ENCODE measurements at regions not wholly inside any gene's neighbourhood (a gene's known extent, or its start where the extent isn't known, plus 50 kb on each side); places are given as distances from the start of the nearest gene placed in this dataset.
"Not testable (repeated sequence)": the region's sequence is repeated elsewhere in the genome, so short reads cannot be mapped to it uniquely, and the experiment has no call there.

DNA sequence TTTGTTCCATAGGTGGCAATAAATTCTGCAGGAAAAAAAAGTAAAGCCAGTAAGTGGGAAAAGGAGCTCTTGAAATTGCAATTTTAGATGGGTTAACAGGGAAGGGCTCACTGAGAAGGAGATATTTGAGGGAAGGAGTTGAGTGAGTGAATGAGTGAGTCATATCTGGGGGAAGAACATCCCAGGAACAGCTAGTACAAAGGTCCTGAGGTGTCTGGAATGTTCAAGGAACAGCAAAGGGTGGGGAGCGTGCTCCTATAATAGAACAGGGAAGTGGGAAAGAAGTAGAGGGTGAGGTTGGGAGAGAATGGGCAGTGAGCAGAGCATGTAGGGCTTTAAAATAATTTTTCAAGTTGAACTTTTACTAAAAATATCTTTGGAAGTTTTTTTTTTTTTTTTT is 68.0 kb upstream of the PSME4 start:
- FAIRE-seq, result no peak
- no peak for DNase-seq (ENCODE audit: low spot score)

DNA sequence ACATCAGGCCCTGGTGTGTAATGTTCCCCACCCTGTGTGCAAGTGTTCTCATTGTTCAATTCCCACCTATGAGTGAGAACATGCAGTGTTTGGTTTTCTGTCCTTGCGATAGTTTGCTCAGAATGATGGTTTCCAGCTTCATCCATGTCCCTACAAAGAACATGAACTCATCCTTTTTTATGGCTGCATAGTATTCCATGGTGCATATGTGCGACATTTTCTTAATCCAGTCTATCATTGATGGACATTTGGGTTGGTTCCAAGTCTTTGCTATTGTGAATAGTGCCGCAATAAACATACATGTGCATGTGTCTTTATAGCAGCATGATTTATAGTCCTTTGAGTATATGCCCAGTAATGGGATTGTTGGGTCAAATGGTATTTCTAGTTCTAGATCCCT is 60.5 kb upstream of the PSME4 start:
- not testable (repeated sequence) for DNase-seq (ENCODE audit: low spot score); FAIRE-seq

DNA sequence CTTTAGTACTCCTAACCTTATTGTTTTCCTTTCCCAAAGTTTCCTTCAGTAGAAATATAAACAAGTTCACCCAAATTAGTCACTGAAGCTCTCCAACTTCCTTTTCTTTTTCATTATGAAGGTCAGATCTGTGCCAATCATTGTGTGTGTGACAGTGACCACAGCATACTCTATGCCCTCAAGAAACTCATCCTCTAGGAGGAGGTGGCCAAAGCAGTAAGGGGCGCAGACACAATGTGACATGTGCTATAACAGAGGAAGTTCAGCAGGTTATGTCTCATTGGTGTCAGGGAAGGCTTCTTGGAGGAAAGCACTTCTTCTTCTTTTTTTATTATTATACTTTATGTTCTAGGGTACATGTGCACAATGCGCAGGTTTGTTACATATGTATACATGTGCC is 60.0 kb upstream of the PSME4 start:
- FAIRE-seq, result no peak

DNA sequence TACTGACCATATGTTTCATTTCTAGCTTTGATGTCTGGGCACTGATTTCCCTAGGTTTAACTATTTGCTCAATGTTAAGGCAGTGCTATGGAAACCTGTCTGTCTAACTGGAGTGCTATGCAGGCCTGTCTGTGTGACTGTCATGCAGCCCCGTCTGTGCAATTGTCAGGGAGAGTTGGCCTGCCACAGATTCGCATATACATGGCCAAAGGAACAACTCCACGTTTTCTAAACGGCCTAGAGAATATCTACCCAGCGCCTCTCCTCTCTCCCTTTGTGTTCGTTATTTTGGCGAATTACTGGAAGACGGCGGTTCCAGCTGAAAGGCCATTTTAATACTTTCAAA is 59.6 kb upstream of the PSME4 start:
- FAIRE-seq, result no peak

More for the DNA sequence above, 60.0 kb upstream of the PSME4 start:
- no peak for DNase-seq (ENCODE audit: low spot score)

DNA sequence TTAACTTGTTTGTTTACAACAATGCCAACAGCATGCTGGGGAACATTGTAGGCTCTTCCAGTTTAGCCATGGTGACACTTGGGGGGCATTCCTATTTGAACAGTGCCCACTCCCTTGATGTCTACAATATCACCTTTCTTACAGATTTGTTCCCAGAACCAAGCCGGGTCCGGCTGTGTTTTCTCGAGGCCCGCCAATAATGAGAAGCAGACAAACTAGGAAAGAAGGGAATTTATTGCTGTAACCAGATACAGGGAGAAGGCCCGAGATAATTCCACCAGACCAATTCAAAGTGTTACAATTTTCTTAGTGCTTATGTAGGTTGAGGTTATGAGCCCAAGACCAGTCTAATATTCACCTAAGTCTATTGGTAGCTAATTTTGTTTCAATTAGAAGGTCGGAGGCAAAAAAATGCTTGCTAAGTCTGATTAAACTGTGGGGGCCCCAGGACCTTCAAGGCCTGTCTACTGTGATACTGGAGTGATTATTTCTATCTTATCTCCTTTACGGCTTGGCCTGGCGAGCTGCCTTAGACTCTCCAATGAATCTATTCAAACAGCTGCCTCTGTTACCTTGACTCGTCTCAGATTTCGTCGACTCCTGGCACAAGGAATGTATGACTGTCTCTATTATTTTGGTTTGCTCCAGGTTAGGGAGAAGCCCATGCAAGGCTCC is 59.1 kb upstream of the PSME4 start:
- no peak for DNase-seq (ENCODE audit: low spot score)
- FAIRE-seq, result no peak

More for the DNA sequence above, 59.6 kb upstream of the PSME4 start:
- DNase-seq (ENCODE audit: low spot score), result no peak

DNA sequence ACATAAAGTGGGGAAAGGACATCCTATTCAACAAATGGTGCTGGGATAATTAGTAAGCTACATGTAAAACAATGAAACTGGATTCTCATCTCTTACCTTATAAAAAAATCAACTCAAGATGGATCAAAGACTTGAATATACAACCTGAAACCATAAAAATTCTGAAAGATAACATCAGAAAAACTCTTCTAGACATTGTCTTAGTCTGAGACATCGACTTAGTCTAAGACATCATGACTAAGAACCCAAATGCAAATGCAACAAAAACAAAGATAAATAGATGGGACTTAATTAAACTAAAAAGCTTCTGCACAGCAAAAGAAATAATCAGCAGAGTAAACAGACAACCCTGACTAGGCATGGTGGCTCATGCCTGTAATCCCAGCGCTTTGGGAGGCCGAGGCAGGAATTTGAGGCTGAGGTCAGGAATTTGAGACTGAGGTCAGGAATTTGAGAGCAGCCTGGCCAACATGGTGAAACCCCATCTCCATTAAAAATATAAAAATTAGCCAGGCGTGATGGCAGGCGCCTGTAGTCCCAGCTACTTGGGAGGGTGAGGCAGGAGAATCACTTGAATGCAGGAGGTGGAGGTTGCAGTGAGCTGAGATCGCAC is 54.8 kb upstream of the PSME4 start:
- DNase-seq (ENCODE audit: low spot score); FAIRE-seq: not testable (repeated sequence)

DNA sequence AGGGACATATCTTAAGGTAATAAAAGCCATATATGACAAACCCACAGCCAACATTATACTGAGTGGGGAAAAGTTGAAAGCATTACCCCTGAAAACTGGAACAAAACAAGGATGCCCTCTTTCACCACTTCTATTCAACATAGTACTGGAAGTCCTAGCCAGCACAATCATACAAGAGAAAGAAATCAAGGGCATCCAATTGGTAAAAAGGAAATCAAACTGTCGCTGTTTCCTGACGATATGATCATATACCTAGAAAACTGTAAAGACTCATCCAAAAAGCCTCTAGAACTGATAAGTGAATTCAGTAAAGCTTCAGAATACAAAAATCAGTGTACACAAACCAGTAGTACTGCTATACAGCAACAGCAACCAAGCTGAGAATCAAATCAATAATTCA is 53.8 kb upstream of the PSME4 start:
- FAIRE-seq, result no peak

DNA sequence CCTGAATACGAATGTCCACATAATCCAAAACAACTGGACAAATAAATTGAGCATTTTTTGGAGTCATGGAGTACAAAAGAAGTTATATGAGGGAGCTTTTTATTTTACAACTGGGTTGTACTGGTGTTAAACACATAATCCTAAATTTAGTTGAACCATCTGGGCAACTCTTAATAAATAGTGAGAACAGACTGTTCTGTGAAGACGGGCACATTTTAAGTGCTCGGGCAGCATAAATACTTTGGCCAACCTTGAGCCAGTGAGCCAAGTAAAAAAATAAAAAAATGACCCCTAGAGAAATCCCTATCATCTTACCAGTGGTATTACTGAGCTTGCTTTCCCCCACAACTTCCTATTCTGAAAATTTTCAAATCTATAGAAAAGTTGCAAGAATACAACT is 50.9 kb upstream of the PSME4 start:
- FAIRE-seq (no peak), DNase-seq (ENCODE audit: low spot score) (no peak)

More for the DNA sequence above, 53.8 kb upstream of the PSME4 start:
- no peak for DNase-seq (ENCODE audit: low spot score)

DNA sequence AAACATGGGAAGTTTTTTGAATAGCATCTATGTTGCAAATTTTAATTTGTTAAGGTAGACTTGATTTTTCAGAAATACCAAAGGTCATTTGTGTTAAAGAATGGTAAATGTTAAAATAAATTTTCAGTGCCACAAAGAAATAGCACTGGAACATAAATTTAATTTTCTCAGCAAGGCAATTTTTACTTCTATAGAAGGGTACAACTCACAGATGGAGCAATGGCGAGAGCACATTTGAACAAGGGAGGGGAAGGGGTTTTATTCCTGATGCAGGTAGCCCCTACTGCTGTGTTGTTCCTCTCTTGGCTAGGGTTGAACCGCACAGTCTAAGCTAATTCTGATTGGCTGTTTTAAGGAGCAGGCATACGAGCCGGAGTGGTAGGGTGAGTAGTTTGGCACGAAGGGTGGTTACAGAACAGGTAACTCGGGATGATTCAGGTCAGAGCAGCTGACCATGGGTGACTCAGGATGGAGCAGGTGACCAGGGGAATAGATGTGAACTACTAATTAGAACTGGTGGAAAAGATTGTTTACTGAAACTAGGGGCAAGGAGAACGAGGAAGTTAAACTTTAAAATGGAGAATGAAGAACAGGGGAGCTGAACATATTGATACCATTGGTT is 50.1 kb upstream of the PSME4 start:
- DNase-seq (ENCODE audit: low spot score) (no peak), FAIRE-seq (no peak)

Measured in RCC 7860 (cell line).